ENCODE measurements at regions not wholly inside any gene's neighbourhood (a gene's known extent, or its start where the extent isn't known, plus 50 kb on each side); places are given as distances from the start of the nearest gene placed in this dataset.
"Not testable (repeated sequence)": the region's sequence is repeated elsewhere in the genome, so short reads cannot be mapped to it uniquely, and the experiment has no call there.

DNA sequence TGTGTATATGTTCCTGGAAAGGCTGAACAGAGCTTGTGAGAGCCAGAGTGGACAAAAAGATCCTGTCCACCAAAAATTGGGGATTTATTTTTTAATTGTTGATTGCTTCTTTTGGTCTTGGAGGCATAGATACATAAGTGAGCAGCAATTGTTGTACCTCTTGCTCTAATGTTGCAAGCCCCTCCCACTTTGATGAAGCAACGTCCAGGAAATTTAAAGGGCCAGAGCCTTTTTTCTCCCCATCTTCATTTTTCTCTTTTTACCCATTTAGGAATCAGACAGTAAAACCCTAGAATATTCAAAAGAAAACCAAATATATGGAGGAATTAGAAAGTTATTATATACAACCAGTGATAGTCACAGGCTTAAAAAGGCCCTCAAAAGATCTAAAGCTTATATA is 871.8 kb upstream of the NRXN1 start:
- in situ Hi-C loops (cut with HindIII; ENCODE audit: low sequenced_read_pairs) = no loop called here
- DNase-seq (ENCODE audit: low read depth, low spot score) = no peak
- H3K4me3 ChIP-seq (ENCODE audit: low read depth, low read length) = no peak overlapping the region
- TF ChIP-seq, protein P1, sequence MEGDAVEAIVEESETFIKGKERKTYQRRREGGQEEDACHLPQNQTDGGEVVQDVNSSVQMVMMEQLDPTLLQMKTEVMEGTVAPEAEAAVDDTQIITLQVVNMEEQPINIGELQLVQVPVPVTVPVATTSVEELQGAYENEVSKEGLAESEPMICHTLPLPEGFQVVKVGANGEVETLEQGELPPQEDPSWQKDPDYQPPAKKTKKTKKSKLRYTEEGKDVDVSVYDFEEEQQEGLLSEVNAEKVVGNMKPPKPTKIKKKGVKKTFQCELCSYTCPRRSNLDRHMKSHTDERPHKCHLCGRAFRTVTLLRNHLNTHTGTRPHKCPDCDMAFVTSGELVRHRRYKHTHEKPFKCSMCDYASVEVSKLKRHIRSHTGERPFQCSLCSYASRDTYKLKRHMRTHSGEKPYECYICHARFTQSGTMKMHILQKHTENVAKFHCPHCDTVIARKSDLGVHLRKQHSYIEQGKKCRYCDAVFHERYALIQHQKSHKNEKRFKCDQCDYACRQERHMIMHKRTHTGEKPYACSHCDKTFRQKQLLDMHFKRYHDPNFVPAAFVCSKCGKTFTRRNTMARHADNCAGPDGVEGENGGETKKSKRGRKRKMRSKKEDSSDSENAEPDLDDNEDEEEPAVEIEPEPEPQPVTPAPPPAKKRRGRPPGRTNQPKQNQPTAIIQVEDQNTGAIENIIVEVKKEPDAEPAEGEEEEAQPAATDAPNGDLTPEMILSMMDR (IDR thresholded peaks at IDR 0.05; ENCODE audit: low read depth, low read length) = no peak

DNA sequence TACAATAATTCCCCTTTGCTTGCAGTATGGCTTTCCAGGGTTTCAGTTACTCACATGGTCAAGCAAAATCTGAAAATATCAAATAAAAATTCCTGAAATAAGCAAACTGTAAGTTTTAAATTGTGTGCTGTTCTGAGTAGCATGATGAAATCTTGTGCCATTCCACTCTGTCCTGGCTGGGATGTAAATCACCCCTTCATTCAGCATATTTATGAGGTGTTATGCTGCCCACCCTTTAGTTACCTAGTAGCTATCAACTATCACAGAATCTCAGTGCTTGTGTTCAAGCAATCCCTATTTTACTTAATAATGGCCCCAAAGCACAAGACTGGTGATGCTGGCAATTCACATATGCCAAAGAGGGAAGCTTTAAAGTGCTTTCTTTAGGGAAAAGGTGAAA is 867.7 kb upstream of the NRXN1 start:
- TF ChIP-seq, protein P1 (IDR thresholded peaks at IDR 0.05; ENCODE audit: low read depth, low read length) = no peak
- in situ Hi-C loops (cut with HindIII; ENCODE audit: low sequenced_read_pairs) = no loop called here
- no peak overlapping the region for H3K4me3 ChIP-seq (ENCODE audit: low read depth, low read length)
- DNase-seq (ENCODE audit: low read depth, low spot score) = no peak

DNA sequence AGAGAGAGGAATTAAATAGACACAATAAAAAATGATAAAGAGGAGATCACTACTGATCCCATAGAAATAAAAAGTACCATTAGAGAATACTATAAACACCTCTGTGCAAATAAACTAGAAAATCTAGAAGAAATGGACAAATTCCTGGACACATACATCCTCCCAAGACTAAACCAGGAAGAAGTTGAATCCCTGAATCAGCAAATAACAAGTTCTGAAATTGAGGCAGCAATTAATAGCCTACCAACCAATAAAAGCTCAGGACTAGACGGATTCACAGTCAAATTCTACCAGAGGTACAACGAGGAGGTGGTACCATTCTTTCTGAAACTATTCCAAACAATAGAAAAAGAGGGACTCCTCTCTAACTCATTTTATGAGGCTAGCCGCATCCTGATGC is 862.7 kb upstream of the NRXN1 start:
- in situ Hi-C loops (cut with HindIII; ENCODE audit: low sequenced_read_pairs); DNase-seq (ENCODE audit: low read depth, low spot score); H3K4me3 ChIP-seq (ENCODE audit: low read depth, low read length): not testable (repeated sequence)

DNA sequence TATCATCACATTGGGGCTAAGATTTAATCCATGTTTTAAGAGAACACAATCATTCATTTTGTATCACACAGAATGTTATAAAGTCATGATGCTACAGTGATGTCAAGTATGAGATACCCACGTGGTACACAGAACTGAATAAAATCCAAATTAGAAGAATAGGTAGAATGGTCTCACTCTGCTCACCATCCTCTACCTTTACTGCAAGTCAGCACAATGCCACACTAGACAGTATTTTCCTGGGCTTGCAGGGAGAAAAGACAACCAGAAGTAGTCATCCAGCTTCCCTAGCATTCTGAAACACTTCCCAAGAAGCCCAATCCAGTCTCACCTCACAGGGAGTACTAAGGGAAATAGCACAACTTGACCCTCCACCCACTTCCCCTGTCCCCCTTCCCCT is 856.2 kb upstream of the NRXN1 start:
- no peak for DNase-seq (ENCODE audit: low read depth, low spot score)
- in situ Hi-C loops (cut with HindIII; ENCODE audit: low sequenced_read_pairs) = no loop called here
- TF ChIP-seq, protein P1 (IDR thresholded peaks at IDR 0.05; ENCODE audit: low read depth, low read length) = no peak

DNA sequence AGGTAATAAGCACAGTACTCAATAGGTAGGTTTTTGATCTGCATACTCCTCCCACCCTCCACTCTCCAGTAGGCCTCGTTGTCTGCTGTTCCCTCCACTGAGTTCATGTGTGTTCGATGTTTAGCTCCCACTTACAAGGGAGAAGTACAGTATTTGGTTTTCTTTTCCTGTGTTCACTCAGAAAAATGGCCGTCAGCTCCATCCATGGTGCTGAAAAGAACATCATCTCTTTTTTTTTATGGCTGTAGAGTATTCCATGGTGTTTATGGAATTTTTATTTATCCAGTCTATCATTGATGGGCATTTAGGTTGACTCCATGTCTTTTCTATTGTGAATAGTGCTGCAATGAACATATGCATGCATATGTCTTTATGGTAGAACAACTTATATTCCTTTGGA is 849.7 kb upstream of the NRXN1 start:
- in situ Hi-C loops (cut with HindIII; ENCODE audit: low sequenced_read_pairs) = no loop called here
- TF ChIP-seq, protein P1 (IDR thresholded peaks at IDR 0.05; ENCODE audit: low read depth, low read length) = no peak
- no peak for DNase-seq (ENCODE audit: low read depth, low spot score)
- H3K4me3 ChIP-seq (ENCODE audit: low read depth, low read length) = no peak overlapping the region

More for the DNA sequence above, 856.2 kb upstream of the NRXN1 start:
- no peak overlapping the region for H3K4me3 ChIP-seq (ENCODE audit: low read depth, low read length)

DNA sequence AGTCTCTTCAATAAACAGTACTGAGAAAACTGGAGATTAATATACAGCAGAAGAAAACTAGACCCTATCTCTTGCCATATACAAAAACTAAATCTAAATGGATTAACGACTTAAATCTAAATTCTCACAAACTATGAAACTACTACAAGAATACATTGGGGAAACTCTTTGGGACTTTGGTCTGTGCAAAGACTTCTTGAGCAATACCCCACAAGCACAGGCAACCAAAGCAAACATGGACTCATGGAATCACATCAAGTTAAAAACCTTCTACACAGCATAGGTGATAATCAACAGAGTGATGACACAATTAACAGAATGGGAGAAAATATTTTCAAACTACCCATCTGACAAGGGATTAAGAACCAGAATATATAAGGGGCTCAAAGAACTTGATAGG is 848.2 kb upstream of the NRXN1 start:
- no peak for DNase-seq (ENCODE audit: low read depth, low spot score)
- in situ Hi-C loops (cut with HindIII; ENCODE audit: low sequenced_read_pairs) = no loop called here
- no peak overlapping the region for H3K4me3 ChIP-seq (ENCODE audit: low read depth, low read length)
- TF ChIP-seq, protein P1 (IDR thresholded peaks at IDR 0.05; ENCODE audit: low read depth, low read length) = no peak

DNA sequence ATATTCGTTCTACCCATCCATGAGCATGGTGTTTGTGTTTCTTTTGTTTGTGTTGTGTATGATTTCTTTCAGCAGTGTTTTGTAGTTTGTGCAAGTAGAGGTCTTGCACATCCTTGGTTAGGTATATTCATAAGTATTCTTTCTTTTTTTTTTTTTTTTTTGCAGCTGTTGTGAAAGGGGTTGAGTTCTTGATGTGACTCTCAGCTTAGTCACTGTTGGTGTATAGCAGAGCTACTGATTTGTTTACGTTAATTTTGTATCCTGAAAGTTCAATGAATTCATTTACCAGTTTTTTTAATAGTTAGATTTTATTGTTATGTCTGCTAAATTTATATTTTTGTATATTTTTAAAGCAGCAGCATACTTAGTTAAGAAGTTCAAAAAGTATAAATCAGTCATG is 834.4 kb upstream of the NRXN1 start:
- in situ Hi-C loops (cut with HindIII; ENCODE audit: low sequenced_read_pairs) = no loop called here
- TF ChIP-seq, protein P1 (IDR thresholded peaks at IDR 0.05; ENCODE audit: low read depth, low read length) = no peak
- DNase-seq (ENCODE audit: low read depth, low spot score) = peak; percentile 5
- H3K4me3 ChIP-seq (ENCODE audit: low read depth, low read length) = no peak overlapping the region
